Mucosa of gallbladder (tissue), 1 donor: ENCODE measurements at regions not wholly inside any gene's neighbourhood (a gene's known extent, or its start where the extent isn't known, plus 50 kb on each side); places are given as distances from the start of the nearest gene placed in this dataset.
"Not testable (repeated sequence)": the region's sequence is repeated elsewhere in the genome, so short reads cannot be mapped to it uniquely, and the experiment has no call there.

Experiments
- DNase-seq: peaks from one replicate; pipeline ENCODE4 v3.0.0-alpha.2; 2020; ENCODE audit warnings: low spot score
- donor health status: DM: no; HTN: no; CAD: no.

DNA sequence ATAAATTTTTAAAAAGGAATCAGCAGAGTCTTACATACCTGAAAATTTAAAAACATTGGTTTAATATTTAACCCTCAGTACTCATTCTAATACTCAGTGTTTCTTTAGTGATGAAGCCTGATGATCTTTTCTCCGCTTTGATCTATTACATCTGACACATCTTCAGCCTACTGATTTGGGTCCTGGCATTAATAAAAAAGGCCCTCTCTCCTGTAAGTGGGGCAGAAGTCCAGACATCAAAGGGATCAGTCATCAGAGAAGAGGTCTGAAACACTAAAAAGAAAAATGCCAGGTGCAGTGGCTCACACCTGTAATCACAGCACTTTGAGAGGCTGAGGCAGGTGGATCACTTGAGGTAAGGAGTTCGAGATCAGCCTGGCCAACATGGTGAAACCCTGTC, 581.1 kb upstream of the LRATD1 start:
- DNase-seq = no peak

GRCh38 chr2:14053105-14053504, 579.4 kb upstream of the LRATD1 start:
- no peak for DNase-seq

DNA sequence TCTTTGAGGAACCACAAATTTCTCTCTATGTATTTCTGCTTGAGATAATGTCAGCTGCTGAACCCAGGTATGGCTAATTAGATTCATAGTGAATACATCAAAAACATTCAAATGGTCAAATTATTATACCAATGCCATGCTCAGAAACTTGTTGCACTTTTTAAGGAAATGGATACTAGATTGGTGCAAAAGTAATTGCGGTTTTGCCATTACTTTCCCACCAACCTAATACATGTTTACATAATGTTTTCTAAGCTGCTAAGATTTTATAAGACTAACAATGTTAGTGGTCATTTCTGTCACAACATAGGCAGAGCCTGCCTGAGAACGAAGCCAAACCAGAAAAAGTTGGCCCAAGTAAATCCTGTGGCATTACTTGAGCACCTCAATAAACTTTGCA, 568.2 kb upstream of the LRATD1 start:
- no peak for DNase-seq

DNA sequence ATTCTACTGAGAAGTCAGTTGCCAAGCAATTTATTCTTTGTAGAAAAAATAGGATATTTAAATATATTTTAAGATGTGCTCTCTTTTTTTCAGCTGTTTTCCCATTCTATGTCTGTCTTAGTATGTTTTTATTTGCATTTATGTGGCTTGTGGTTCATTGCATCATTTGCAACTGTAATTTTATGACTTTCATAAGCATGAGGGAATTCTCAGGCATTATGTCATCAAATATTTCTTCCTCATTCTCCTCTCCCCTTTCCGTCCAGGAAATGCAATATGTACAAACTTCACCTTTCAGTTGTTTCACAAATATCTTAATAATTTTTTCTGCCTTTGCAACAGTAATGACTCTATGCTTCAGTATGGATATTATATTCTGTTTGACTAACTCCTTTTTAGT, 560.2 kb upstream of the LRATD1 start:
- no peak for DNase-seq

DNA sequence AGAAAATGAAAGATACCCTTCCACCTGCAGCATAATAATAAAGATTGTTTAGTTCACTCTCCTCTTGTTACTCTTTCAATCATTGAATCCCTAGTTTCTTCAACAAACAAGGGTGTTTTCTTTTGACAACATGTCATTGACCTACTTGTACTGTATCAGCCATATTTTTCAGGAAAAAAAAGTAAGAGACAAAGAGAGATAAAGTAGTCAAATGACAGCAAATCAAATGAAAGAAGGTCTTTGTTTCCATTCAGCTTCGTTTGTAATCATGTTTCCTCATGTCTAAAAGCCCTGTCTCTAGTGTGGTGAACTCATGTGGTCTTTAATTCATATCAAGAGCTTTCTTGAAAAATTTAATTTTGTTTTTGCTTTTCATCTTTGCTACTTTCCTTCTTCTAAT, 557.8 kb upstream of the LRATD1 start:
- DNase-seq = no peak

- no peak for DNase-seq
Measured at GRCh38 chr2:14079576-14079975, 552.9 kb upstream of the LRATD1 start.

- no peak for DNase-seq
Measured at GRCh38 chr2:14081521-14081920, 551.0 kb upstream of the LRATD1 start.

- no peak for DNase-seq
Measured at GRCh38 chr2:14082640-14083039, 549.9 kb upstream of the LRATD1 start.

- no peak for DNase-seq
Measured at GRCh38 chr2:14094592-14094991, 537.9 kb upstream of the LRATD1 start.

DNA sequence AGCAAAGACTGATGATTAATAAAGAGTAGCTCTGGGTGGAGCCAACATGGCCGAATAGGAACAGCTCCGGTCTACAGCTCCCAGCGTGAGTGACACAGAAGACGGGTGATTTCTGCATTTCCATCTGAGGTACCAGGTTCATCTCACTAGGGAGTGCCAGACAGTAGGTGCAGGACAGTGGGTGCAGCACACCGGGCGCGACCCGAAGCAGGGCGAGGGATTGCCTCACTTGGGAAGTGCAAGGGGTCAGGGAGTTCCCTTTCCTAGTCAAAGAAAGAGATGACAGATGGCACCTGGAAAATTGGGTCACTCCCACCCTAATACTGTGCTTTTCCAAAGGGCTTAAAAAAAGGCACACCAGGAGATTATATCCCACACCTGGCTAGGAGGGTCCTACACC, 533.4 kb upstream of the LRATD1 start:
- DNase-seq = not testable (repeated sequence)

DNA sequence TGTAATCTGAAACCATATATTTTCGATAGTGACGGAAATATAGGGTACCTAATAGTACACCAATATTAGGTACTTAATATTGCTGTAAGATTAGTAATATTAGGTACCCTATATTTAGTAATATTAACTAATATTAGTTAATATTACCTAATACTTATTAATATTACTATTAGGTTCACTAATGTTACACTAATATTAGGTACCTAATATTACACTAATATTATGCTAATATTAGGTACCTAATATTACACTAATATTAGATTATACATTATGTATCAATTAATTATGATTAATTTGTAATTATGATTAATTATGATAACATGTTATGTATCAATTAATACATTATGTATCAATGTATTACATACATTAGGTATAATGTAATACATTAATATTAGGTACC, 518.2 kb upstream of the LRATD1 start:
- no peak for DNase-seq

DNA sequence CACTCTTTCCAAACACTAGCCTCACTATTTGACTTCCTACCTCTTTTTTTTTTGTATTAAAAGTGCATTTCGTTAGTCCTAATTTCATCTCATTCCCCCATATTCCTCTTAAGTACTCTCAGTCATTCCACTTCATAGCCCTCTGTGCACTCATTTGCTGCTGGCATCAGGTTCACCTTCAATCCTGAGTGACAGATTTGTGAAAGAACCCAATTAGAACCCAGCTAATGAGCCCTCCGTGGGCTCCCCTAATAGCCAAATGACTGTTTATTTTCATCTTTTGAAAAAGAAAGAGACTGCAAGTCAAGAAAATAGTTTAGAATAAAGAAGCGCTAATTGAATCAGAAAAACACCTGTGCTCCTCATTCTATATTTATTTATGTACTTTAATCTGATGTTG, 512.1 kb upstream of the LRATD1 start:
- DNase-seq = no peak

- DNase-seq = no peak
Measured at GRCh38 chr2:14123436-14124103, 508.9 kb upstream of the LRATD1 start.

DNA sequence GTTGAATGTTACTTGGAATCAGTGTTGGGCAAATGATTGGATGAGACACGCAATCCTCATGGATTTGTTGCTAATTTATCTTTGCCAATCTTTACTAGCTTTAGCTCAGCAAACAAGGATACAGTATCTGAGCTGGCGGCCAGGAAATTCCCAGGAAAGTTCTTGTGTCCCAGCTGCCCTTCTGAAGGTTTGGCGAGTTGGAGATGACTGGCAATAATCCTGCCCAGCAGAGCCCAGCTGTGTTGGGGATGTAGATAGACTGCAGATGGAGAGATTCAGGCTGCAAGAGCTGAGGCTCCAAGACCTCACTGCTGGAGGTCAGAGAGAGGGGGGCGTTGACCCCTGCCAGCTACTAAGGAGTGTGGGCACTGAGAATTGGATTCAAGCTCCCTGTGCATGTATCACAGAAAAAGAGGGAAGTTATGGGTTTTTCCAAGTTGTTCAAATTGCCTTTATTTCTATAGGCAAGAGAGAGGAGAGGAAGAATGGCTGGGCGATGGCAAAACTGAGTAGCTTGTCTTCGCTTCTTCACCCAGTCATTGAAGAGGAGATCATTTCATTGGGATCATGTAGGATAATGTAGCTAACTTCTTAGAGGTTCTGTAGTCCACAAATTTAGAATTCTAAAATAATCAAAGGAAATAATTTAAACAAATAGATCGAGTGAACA, 506.8 kb upstream of the LRATD1 start:
- no peak for DNase-seq

DNA sequence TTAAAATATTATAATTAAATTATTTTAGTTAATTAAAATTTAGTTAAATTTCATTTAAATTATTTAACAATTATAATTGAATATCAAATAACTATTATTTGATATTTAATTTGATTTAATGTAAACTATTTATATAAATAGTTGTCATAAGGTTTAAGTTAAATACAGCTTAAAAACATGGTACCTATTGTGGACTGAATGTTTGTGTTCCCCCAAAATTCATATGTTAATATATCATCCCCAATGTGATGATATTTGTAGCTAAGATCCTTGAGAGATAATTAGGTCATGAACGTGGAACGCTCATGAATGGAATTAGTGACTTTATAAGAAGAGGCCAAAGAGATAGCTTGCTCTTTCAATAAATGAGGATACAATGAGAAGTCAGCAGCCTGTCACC, 505.7 kb upstream of the LRATD1 start:
- DNase-seq = no peak

DNA sequence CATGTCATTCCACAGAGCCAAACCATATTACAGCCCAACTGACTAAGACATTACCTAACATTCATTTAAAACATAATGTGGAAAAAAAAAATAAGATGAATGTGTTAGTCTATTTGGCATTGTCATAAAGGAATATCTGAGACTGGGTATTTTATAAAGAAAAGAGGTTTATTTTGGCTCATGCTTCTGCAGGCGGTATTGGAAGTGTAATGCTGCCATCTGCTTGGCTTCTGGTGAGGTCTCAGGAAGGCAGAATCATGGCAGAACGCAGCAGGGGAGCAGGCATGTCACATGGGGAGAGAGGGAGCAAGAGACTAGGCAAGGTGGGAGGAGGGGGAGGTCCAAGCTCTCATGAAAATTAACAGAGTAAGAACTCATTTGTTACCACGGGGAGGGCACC, 504.8 kb upstream of the LRATD1 start:
- DNase-seq = no peak

DNA sequence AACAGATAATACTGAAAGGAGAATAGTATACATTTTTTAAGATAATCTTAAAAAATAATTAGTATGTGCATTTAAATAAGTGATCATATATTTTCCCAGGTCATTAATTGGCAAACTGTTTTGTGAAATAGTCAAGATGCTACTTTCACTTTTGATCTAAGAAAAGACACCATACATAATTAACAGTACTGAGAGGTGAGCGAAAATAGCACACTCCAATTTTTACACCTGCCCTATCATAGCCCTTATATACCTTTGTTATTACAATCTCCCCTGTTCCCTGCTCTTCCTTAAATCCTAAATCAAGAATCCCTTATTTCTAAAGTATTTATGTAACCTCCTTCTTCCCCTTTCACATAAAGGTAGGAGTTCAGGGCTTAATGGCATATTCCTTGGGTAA, 500.1 kb upstream of the LRATD1 start:
- DNase-seq = no peak

DNA sequence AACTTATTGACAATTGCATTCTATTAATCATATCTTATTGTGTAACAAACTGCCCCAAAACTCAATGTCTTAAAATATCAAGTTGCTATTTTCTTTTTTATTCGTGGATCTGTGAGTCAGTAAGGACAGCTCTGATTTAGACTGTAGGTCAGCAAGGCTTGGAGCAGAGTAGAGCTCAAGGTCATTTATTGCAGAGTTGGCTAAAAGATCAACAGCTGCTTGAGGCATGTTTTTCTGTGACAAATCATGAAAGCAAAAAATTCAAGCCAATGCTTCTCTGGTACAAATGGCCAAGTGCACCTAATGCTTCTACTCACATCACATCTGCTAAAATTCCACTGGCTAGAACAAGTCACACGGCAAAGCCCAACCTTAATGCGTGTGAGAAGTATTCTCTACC, 497.7 kb upstream of the LRATD1 start:
- no peak for DNase-seq

DNA sequence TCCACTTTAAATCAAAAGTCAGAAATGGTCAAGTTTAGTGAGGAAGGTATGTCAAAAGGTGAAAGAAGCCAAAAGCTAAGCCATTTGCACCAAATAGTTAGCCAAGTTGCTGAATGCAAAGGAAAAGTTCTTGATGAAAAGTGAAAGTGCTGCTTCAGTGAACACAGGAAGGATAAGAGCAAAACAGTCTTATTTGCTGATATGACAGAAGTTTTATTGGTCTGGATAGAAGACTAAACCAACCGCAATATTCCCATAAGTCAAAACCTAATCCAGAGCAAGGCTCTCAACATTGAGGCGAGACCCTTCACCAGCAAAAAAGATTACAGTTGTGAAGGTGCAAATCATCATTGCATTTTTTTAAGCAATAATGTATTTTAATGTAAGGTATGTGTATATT, 496.5 kb upstream of the LRATD1 start:
- DNase-seq = no peak

DNA sequence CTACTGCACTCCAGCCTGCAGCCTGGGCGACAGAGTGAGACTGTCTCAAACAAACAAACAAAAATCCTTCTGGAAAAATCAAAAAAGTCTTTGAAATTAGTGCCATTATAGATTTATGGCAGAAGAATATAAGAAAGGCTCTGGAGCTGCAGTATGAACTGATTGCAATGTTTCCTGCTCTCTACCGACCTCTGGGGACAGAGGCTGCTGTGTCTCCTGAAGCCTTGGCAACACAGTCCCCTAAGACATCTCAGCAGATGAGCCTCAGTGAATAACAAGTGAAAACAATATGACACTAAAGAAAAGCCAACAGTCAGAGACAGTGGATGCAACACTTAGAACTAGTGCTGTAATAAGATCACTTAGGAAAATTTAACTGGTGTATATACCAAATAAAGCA, 494.9 kb upstream of the LRATD1 start:
- no peak for DNase-seq

- DNase-seq = no peak
Measured at GRCh38 chr2:14140009-14140550, 492.4 kb upstream of the LRATD1 start.

DNA sequence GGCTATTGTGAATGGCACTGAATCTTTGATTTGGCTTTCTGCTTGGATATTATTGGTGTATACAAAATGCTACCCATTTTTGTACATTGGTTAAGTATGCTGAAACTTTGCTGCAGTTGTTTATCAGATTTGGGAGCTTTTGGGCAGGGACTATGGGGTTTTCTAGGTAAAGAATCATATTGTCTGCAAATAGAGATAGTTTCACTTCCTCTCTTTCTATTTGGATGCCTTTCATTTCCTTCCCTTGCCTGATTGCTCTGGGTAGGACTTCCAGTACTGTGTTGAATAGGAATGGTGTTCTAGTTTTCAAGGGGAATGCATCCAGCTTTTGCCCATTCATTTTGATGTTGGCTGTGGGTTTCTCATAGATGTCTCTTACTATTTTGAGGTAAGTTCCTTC, 489.1 kb upstream of the LRATD1 start:
- DNase-seq = no peak

GRCh38 chr2:14148216-14148615, 484.3 kb upstream of the LRATD1 start:
- DNase-seq = no peak

DNA sequence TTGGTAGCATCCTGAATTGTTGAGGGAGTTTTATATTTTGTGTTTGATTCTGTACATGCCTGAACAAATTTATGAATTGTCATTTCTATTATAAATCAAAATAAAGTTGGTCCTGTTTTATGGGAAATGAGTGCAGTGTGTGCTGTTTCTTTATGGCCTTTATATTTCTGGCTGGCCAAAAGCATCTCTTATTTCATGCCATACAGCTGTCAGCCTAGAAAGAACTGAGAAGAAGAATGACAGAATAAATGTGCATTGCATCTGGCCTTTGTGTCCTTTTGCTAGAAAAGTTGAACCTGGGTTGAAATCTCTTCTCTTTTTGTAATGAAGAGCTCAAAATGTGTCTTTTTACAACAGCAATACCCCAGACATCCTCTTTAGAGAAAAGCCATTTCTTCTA, 474.7 kb upstream of the LRATD1 start:
- no peak for DNase-seq
